ENCODE measurements at regions not wholly inside any gene's neighbourhood (a gene's known extent, or its start where the extent isn't known, plus 50 kb on each side); places are given as distances from the start of the nearest gene placed in this dataset.

- TF ChIP-seq, protein P1, sequence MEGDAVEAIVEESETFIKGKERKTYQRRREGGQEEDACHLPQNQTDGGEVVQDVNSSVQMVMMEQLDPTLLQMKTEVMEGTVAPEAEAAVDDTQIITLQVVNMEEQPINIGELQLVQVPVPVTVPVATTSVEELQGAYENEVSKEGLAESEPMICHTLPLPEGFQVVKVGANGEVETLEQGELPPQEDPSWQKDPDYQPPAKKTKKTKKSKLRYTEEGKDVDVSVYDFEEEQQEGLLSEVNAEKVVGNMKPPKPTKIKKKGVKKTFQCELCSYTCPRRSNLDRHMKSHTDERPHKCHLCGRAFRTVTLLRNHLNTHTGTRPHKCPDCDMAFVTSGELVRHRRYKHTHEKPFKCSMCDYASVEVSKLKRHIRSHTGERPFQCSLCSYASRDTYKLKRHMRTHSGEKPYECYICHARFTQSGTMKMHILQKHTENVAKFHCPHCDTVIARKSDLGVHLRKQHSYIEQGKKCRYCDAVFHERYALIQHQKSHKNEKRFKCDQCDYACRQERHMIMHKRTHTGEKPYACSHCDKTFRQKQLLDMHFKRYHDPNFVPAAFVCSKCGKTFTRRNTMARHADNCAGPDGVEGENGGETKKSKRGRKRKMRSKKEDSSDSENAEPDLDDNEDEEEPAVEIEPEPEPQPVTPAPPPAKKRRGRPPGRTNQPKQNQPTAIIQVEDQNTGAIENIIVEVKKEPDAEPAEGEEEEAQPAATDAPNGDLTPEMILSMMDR (IDR thresholded peaks at IDR 0.05) = no peak
- TF ChIP-seq EZH2 (IDR thresholded peaks at IDR 0.05; ENCODE audit: borderline replicate concordance, insufficient read depth, low read depth, low read length, poor library complexity, severe bottlenecking) = no peak
Observed at GRCh38 chr20:4441191-4441590, 192.1 kb upstream of the ADRA1D start.

All from B cell (primary cell).